IMR-90 (cell line): ENCODE measurements at regions not wholly inside any gene's neighbourhood (a gene's known extent, or its start where the extent isn't known, plus 50 kb on each side); places are given as distances from the start of the nearest gene placed in this dataset.

Experiments used
- ATAC-seq: fragments of 200-7000 bp; cut with Tn5 transposase; 2 replicates; pipeline ENCODE4 v1.9.1; 2020; ENCODE audit warnings: low read depth, mild to moderate bottlenecking, moderate library complexity
- BruUV-seq: library from RNA; stranded (reverse); fragments of 400-500 nt; replicated peaks from 2 replicates; lab custom pipeline; 2021; lab: Mats Ljungman, UMichigan
- CTCF ChIA-PET: fragments of 300-600 bp; formaldehyde crosslinking; extraction: SDS; loops from one replicate; lab custom pipeline; 2021; ENCODE audit warnings: antibody characterized with exemption; lab: Yijun Ruan, JAX
- POLR2A ChIA-PET: fragments of 300-600 bp; sonication (Branson Sonifier 250); formaldehyde crosslinking; loops from one replicate; lab custom pipeline; 2022; ENCODE audit warnings: antibody characterized with exemption; ENCODE audit not compliant: unreplicated experiment; lab: Charles Lee
- DNase-seq: peaks from one replicate; pipeline ENCODE4 v3.0.0; 2013
- H2AFZ ChIP-seq: replicated peaks from 2 replicates; pipeline ENCODE3; 2013; ENCODE audit warnings: low read length, mild to moderate bottlenecking; ENCODE audit not compliant: poor library complexity
- H2AK5ac ChIP-seq: 2 replicates; pipeline ENCODE4 v1.6.1; 2013; ENCODE audit warnings: low read depth, low read length, inconsistent platforms
- H2AK9ac ChIP-seq: replicated peaks from 2 replicates; pipeline ENCODE3; 2013; ENCODE audit warnings: mild to moderate bottlenecking, low read depth, low read length, moderate library complexity; ENCODE audit not compliant: poor library complexity
- H2BK120ac ChIP-seq: 2 replicates; pipeline ENCODE4 v1.6.1; 2013; ENCODE audit warnings: low read depth, low read length, inconsistent platforms
- H2BK15ac ChIP-seq: 3 replicates; pipeline ENCODE4 v1.6.1; 2013; ENCODE audit warnings: low read depth, low read length, inconsistent platforms
- H2BK20ac ChIP-seq: 2 replicates; pipeline ENCODE4 v1.6.1; 2013; ENCODE audit warnings: low read depth, mild to moderate bottlenecking, inconsistent platforms, low read length, moderate library complexity
- H2BK5ac ChIP-seq: 2 replicates; pipeline ENCODE4 v1.6.1; 2013; ENCODE audit warnings: mild to moderate bottlenecking, low read depth, low read length, inconsistent platforms; ENCODE audit not compliant: poor library complexity, severe bottlenecking
- H3K14ac ChIP-seq: replicated peaks from 2 replicates; pipeline ENCODE4 v1.6.1; 2013; ENCODE audit warnings: low read depth, low read length, inconsistent platforms
- H3K18ac ChIP-seq: 2 replicates; pipeline ENCODE4 v1.6.1; 2013; ENCODE audit warnings: low read depth, low read length, control low read depth
- H3K23ac ChIP-seq: 2 replicates; pipeline ENCODE4 v1.6.1; 2013; ENCODE audit warnings: low read depth, low read length, inconsistent platforms
- H3K27ac ChIP-seq: 2 replicates; pipeline ENCODE4 v1.5.1; 2013; ENCODE audit warnings: mild to moderate bottlenecking, control low read depth, low read length; ENCODE audit not compliant: insufficient read depth
- H3K27me3 ChIP-seq: 2 replicates; pipeline ENCODE4 v1.6.1; 2013; ENCODE audit warnings: low read length; ENCODE audit not compliant: control insufficient read depth, insufficient read depth
- H3K36me3 ChIP-seq: 2 replicates; pipeline ENCODE4 v1.6.1; 2013; ENCODE audit warnings: low read length, mixed read lengths; ENCODE audit not compliant: control insufficient read depth, insufficient read depth
- H3K4ac ChIP-seq: 2 replicates; pipeline ENCODE4 v1.6.1; 2013; ENCODE audit warnings: low read depth, low read length, inconsistent platforms
- H3K4me1 ChIP-seq: 2 replicates; pipeline ENCODE4 v1.6.1; 2013; ENCODE audit warnings: low read length, mixed read lengths; ENCODE audit not compliant: control insufficient read depth, insufficient read depth
- H3K4me2 ChIP-seq: 2 replicates; pipeline ENCODE4 v1.6.1; 2013; ENCODE audit warnings: low read depth, mild to moderate bottlenecking, control low read depth, low read length, moderate library complexity
- H3K4me3 ChIP-seq: 2 replicates; pipeline ENCODE4 v1.5.1; 2013; ENCODE audit warnings: low read depth, mild to moderate bottlenecking, control low read depth, low read length, moderate library complexity; ENCODE audit not compliant: insufficient read depth
- H3K56ac ChIP-seq: 2 replicates; pipeline ENCODE4 v1.6.1; 2013; ENCODE audit warnings: low read length, inconsistent platforms; ENCODE audit not compliant: insufficient read depth; ENCODE audit errors: extremely low read depth
- H3K79me1 ChIP-seq, 2 experiments: 2 replicates each; pipeline ENCODE4 v1.6.1; 2013; ENCODE audit warnings: low read length in 2 of 2, inconsistent platforms in 1 of 2, low read depth in 1 of 2
- H3K9ac ChIP-seq: 2 replicates; pipeline ENCODE4 v1.6.1; 2013; ENCODE audit warnings: low read depth, low read length, control low read depth
- H3K9me1 ChIP-seq: 2 replicates; pipeline ENCODE4 v1.6.1; 2013; ENCODE audit warnings: low read length, inconsistent platforms; ENCODE audit not compliant: insufficient read depth
- H3K9me3 ChIP-seq: 2 replicates; pipeline ENCODE4 v1.6.1; 2013; ENCODE audit warnings: low read length; ENCODE audit not compliant: control insufficient read depth, insufficient read depth
- H4K20me1 ChIP-seq: 2 replicates; pipeline ENCODE4 v1.6.1; 2013; ENCODE audit warnings: low read length, inconsistent platforms; ENCODE audit not compliant: insufficient read depth
- H4K5ac ChIP-seq: 2 replicates; pipeline ENCODE4 v1.6.1; 2013; ENCODE audit warnings: mild to moderate bottlenecking, low read depth, low read length, control low read depth
- H4K8ac ChIP-seq, 2 experiments: 2 replicates each; pipeline ENCODE4 v1.6.1; 2013; ENCODE audit warnings: low read depth in 2 of 2, low read length in 2 of 2, control low read depth in 1 of 2, inconsistent platforms in 1 of 2
- H4K91ac ChIP-seq: 2 replicates; pipeline ENCODE4 v1.6.1; 2013; ENCODE audit warnings: low read depth, low read length, inconsistent platforms; ENCODE audit not compliant: insufficient read depth
- CEBPB ChIP-seq: IDR thresholded peaks from 2 replicates; pipeline ENCODE4 v1.6.1; 2012; ENCODE audit warnings: low read depth, low read length, improper control_type of control experiment
- MXI1 ChIP-seq: IDR thresholded peaks from 2 replicates; pipeline ENCODE4 v1.6.1; 2012; ENCODE audit warnings: low read depth, mild to moderate bottlenecking, low read length, moderate library complexity, borderline replicate concordance
- NFE2L2 ChIP-seq: fragments of 150-350 bp; IDR thresholded peaks from 2 replicates; pipeline ENCODE4 v1.6.1; 2016; ENCODE audit warnings: low read depth, mild to moderate bottlenecking, low read length
- POLR2A ChIP-seq: IDR thresholded peaks from 2 replicates; pipeline ENCODE4 v1.6.1; 2012; ENCODE audit warnings: mild to moderate bottlenecking, low read depth, low read length
- RAD21 ChIP-seq: IDR thresholded peaks from 2 replicates; pipeline ENCODE4 v1.6.1; 2012; ENCODE audit warnings: low read length, improper control_type of control experiment
- SMC3 ChIP-seq: fragments of 150-350 bp; IDR thresholded peaks from 2 replicates; pipeline ENCODE4 v1.6.1; 2016; ENCODE audit warnings: low read depth, mild to moderate bottlenecking, antibody characterized with exemption, low read length, moderate library complexity
- dilution Hi-C: fragments of 300-500 bp; cut with HindIII; formaldehyde crosslinking; loops from one replicate; pipeline ENCODE4 v1.14.3; 2018; ENCODE audit warnings: low sequenced_read_pairs; ENCODE audit not compliant: unreplicated experiment
- in situ Hi-C: fragments of 300-500 bp; cut with MboI; formaldehyde crosslinking; loops from 3 replicates; pipeline ENCODE4 v1.14.3; 2019; ENCODE audit warnings: low sequenced_read_pairs, inconsistent platforms, mixed read lengths
- intact Hi-C: fragments of 100-400 bp; cut with micrococcal nuclease; formaldehyde crosslinking; loops from 2 replicates; pipeline ENCODE4 v1.10.0; 2022
- TF ChIP-seq, protein P1 (sequence below): fragments of 150-350 bp; IDR thresholded peaks from 2 replicates; pipeline ENCODE4 v1.6.1; 2017; ENCODE audit warnings: mild to moderate bottlenecking, antibody characterized with exemption, low read length, low read depth
- TF ChIP-seq, protein P2 (sequence below): conservative IDR thresholded peaks from 2 replicates; pipeline ENCODE4 v1.5.1; 2012; ENCODE audit warnings: mild to moderate bottlenecking, low read depth, low read length, improper control_type of control experiment

DNA sequence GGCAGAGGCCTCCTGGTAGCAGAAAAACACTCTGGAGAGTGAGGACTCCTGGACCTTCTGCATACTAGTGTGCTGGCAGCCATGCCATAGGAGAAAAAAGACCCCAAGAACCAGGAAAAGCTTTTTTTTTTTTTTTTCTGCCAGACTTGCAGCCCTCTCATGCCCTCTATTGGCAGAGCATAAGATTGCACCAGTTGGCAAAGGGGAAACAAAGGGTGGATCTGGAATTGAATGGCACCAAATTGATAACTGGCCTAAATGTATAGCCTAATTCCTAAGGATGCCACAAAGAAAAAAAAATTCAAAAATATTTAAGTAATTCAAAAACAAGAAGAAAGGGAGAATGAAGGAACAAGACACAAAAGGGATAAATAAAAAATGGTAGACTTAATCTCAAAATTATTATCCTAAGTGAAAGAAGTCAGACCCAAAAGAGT lies 112.5 kb upstream of the GHITM start:
- H3K9ac ChIP-seq: no peak overlapping the region
- H4K8ac ChIP-seq: no peak overlapping the region
- H3K56ac ChIP-seq: no peak overlapping the region
- H4K91ac ChIP-seq: no peak overlapping the region
- no peak overlapping the region for H3K4me2 ChIP-seq
- no peak overlapping the region for H3K4me3 ChIP-seq
- no peaks in the 10 kb centered on the region for H3K4me1 ChIP-seq
- no peaks in the 10 kb centered on the region for H4K20me1 ChIP-seq
- H3K9me1 ChIP-seq: no peaks in the 10 kb centered on the region
- H3K18ac ChIP-seq: no peak overlapping the region
- ATAC-seq: no peak
- no peaks in the 10 kb centered on the region for H3K36me3 ChIP-seq
- no peak overlapping the region for H3K14ac ChIP-seq
- no peak overlapping the region for H4K5ac ChIP-seq
- no peaks in the 10 kb centered on the region for H3K27me3 ChIP-seq
- H3K27ac ChIP-seq: no peak overlapping the region
- DNase-seq: peak; percentile 1
- ChIA-PET POLR2A (no interaction called here), CTCF (interaction anchor here (0.5 to 0.6 kb wide), 2 partner anchors 74 to 317 kb away, joined by 3 to 4 read pairs; no protein-coding TSS in a partner anchor)
- no peak overlapping the region for H2AFZ ChIP-seq
- H2BK15ac ChIP-seq: no peak overlapping the region
- no peak overlapping the region for H2BK120ac ChIP-seq
- in situ Hi-C loops: no loop called here
- intact Hi-C loops: no loop called here
- H2BK5ac ChIP-seq: no peak overlapping the region
- TF ChIP-seq, protein P1, sequence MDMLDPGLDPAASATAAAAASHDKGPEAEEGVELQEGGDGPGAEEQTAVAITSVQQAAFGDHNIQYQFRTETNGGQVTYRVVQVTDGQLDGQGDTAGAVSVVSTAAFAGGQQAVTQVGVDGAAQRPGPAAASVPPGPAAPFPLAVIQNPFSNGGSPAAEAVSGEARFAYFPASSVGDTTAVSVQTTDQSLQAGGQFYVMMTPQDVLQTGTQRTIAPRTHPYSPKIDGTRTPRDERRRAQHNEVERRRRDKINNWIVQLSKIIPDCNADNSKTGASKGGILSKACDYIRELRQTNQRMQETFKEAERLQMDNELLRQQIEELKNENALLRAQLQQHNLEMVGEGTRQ: no peak
- TF ChIP-seq RAD21 (peak; percentile 24; the same call in 1 of the 2 replicates), CEBPB (no peak), POLR2A (no peak), SMC3 (peak; percentile 25; the same call in 1 of the 2 replicates), MXI1 (no peak), NFE2L2 (no peak)
- TF ChIP-seq, protein P2, sequence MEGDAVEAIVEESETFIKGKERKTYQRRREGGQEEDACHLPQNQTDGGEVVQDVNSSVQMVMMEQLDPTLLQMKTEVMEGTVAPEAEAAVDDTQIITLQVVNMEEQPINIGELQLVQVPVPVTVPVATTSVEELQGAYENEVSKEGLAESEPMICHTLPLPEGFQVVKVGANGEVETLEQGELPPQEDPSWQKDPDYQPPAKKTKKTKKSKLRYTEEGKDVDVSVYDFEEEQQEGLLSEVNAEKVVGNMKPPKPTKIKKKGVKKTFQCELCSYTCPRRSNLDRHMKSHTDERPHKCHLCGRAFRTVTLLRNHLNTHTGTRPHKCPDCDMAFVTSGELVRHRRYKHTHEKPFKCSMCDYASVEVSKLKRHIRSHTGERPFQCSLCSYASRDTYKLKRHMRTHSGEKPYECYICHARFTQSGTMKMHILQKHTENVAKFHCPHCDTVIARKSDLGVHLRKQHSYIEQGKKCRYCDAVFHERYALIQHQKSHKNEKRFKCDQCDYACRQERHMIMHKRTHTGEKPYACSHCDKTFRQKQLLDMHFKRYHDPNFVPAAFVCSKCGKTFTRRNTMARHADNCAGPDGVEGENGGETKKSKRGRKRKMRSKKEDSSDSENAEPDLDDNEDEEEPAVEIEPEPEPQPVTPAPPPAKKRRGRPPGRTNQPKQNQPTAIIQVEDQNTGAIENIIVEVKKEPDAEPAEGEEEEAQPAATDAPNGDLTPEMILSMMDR: peak; percentile 51
- no peak overlapping the region for H2AK5ac ChIP-seq
- BruUV-seq: no TSS peak
- no peak overlapping the region for H3K4ac ChIP-seq
- H2AK9ac ChIP-seq: no peak overlapping the region
- no peak overlapping the region for H2BK20ac ChIP-seq
- no peak overlapping the region for H3K23ac ChIP-seq
- H3K9me3 ChIP-seq: no peaks in the 10 kb centered on the region
- H3K79me1 ChIP-seq: no peaks in the 10 kb centered on the region
- dilution Hi-C loops: no loop called here
